Endothelial cell of umbilical vein (primary cell): ENCODE measurements at regions not wholly inside any gene's neighbourhood (a gene's known extent, or its start where the extent isn't known, plus 50 kb on each side); places are given as distances from the start of the nearest gene placed in this dataset.
A peak's percentile ranks its signal among the peaks of the same experiment; 100 is the strongest.

ENCODE experiments used
- BruUV-seq: library from RNA; stranded (reverse); fragments of 400-500 nt; replicated peaks from 2 replicates; lab custom pipeline; 2021; lab: Mats Ljungman, UMichigan
- CTCF ChIA-PET: fragments of 300-600, 350-600 bp; sonication (Branson Sonifier 250); formaldehyde crosslinking; loops from one replicate; lab custom pipeline; 2021; ENCODE audit warnings: antibody characterized with exemption, inconsistent platforms; lab: Charles Lee
- POLR2A ChIA-PET: fragments of 300-600, 350-600 bp; sonication (Branson Sonifier 250); formaldehyde crosslinking; loops from one replicate; lab custom pipeline; 2021; ENCODE audit warnings: antibody characterized with exemption, inconsistent platforms; lab: Charles Lee
- DNase-seq: peaks from one replicate; pipeline ENCODE4 v3.0.0-alpha.2; 2011; ENCODE audit warnings: low read depth, low spot score
- FAIRE-seq: peaks from 2 replicates; lab custom pipeline; 2011; peaks lifted over from hg19 to GRCh38; lab: Jason Lieb, UNC
- H2AFZ ChIP-seq: 2 replicates; pipeline ENCODE4 v1.6.0; 2012; ENCODE audit warnings: low read depth, low read length, control low read depth, inconsistent platforms
- H3K27ac ChIP-seq: 2 replicates; pipeline ENCODE4 v1.5.1; 2011; ENCODE audit warnings: low read depth, mild to moderate bottlenecking, control low read depth, low read length, moderate library complexity; ENCODE audit not compliant: insufficient read depth
- H3K27me3 ChIP-seq, 2 experiments: 2 replicates each; pipeline versions ENCODE4 v1.6.0 to v1.6.1; 2011; ENCODE audit warnings: low read length in 2 of 2, mixed read lengths in 1 of 2; ENCODE audit not compliant: control insufficient read depth in 2 of 2, insufficient read depth in 2 of 2
- H3K36me3 ChIP-seq, 2 experiments: 2 replicates in 1 of 2; 3 replicates in 1 of 2; pipeline ENCODE4 v1.5.1; 2011; ENCODE audit warnings: low read length in 2 of 2, mild to moderate bottlenecking in 1 of 2, moderate library complexity in 1 of 2; ENCODE audit not compliant: control insufficient read depth in 2 of 2, insufficient read depth in 2 of 2; ENCODE audit errors: extremely low read depth in 1 of 2
- H3K4me1 ChIP-seq: 3 replicates; pipeline ENCODE4 v1.5.1; 2011; ENCODE audit warnings: mild to moderate bottlenecking, low read length; ENCODE audit not compliant: control insufficient read depth, insufficient read depth; ENCODE audit errors: extremely low read depth
- H3K4me2 ChIP-seq: 2 replicates; pipeline ENCODE4 v1.6.1; 2011; ENCODE audit warnings: low read length, control low read depth, mixed read lengths; ENCODE audit not compliant: insufficient read depth
- H3K4me3 ChIP-seq, 3 experiments: fragments of 200-600 bp in 1 of 3; sonication (generic), shearing (Covaris generic) in 1 of 3; replicated peaks in 1 of 3; 2 replicates each; pipeline ENCODE4 v1.5.1; 2011 to 2016; ENCODE audit warnings: control low read depth in 3 of 3, low read length in 3 of 3, mild to moderate bottlenecking in 2 of 3, inconsistent platforms in 1 of 3, low read depth in 1 of 3, moderate library complexity in 1 of 3; ENCODE audit not compliant: insufficient read depth in 1 of 3
- H3K79me2 ChIP-seq: 2 replicates; pipeline ENCODE4 v1.6.0; 2012; ENCODE audit warnings: low read length, inconsistent platforms; ENCODE audit not compliant: control insufficient read depth, insufficient read depth
- H3K9ac ChIP-seq: replicated peaks from 2 replicates; pipeline ENCODE3; 2011; ENCODE audit warnings: low read length, control low read depth; ENCODE audit not compliant: insufficient read depth; ENCODE audit errors: extremely low read depth
- H3K9me1 ChIP-seq: replicated peaks from 3 replicates; pipeline ENCODE4 v1.6.0; 2011; ENCODE audit warnings: mild to moderate bottlenecking, low read length; ENCODE audit not compliant: control insufficient read depth, insufficient read depth; ENCODE audit errors: extremely low read depth
- H3K9me3 ChIP-seq: replicated peaks from 2 replicates; pipeline ENCODE4 v1.5.1; 2012; ENCODE audit warnings: low read length, inconsistent platforms; ENCODE audit not compliant: control insufficient read depth, insufficient read depth
- H4K20me1 ChIP-seq: replicated peaks from 2 replicates; pipeline ENCODE3; 2011; ENCODE audit warnings: mild to moderate bottlenecking, low read length; ENCODE audit not compliant: control insufficient read depth, insufficient read depth; ENCODE audit errors: extremely low read depth
- CTCF ChIP-seq, 2 donors: IDR thresholded peaks; 1 replicate in 1 of 2; 2 replicates in 1 of 2; pipeline ENCODE4 v1.5.1; 2011; ENCODE audit warnings: low read length in 2 of 2, mild to moderate bottlenecking in 2 of 2, moderate library complexity in 2 of 2, control low read depth in 1 of 2, inconsistent platforms in 1 of 2, low read depth in 1 of 2; ENCODE audit not compliant: insufficient read depth in 1 of 2; ENCODE audit errors: extremely low read depth in 1 of 2
- EZH2 ChIP-seq: IDR thresholded peaks from 2 replicates; pipeline ENCODE4 v1.6.1; 2012; ENCODE audit warnings: borderline replicate concordance, low read depth, mild to moderate bottlenecking, moderate library complexity, low read length, inconsistent platforms; ENCODE audit not compliant: severe bottlenecking
- FOS ChIP-seq: IDR thresholded peaks from 2 replicates; pipeline ENCODE4 v1.6.1; 2011; ENCODE audit warnings: mild to moderate bottlenecking, low read length, moderate library complexity, borderline replicate concordance; ENCODE audit not compliant: insufficient read depth
- GATA2 ChIP-seq: IDR thresholded peaks from 2 replicates; pipeline ENCODE4 v1.7.0; 2011; ENCODE audit warnings: low read depth, mild to moderate bottlenecking, moderate library complexity, mixed read lengths, low read length; ENCODE audit not compliant: insufficient read length, insufficient read depth
- JUN ChIP-seq: IDR thresholded peaks from 2 replicates; pipeline ENCODE4 v1.6.1; 2011; ENCODE audit warnings: borderline replicate concordance, low read depth; ENCODE audit not compliant: insufficient read length, insufficient read depth
- MYC ChIP-seq: IDR thresholded peaks from one replicate; pipeline ENCODE4 v1.6.1; 2011; ENCODE audit warnings: mild to moderate bottlenecking, low read depth, low read length
- POLR2A ChIP-seq: IDR thresholded peaks from 2 replicates; pipeline ENCODE4 v1.6.1; 2012; ENCODE audit warnings: low read depth, mild to moderate bottlenecking, control low read depth, low read length
- POLR2AphosphoS5 ChIP-seq: IDR thresholded peaks from 2 replicates; pipeline ENCODE4 v1.6.1; 2012; ENCODE audit warnings: low read depth, mild to moderate bottlenecking, control low read depth, low read length, moderate library complexity; ENCODE audit not compliant: insufficient read depth
- dilution Hi-C: fragments of 300-500 bp; cut with MboI; formaldehyde crosslinking; loops from one replicate; pipeline ENCODE4 v1.15.0; 2019; ENCODE audit warnings: low sequenced_read_pairs; ENCODE audit not compliant: extremely low pct_ligation_motif_present
- intact Hi-C: fragments of 100-400 bp; cut with micrococcal nuclease; formaldehyde crosslinking; loops from one replicate; pipeline ENCODE4 v1.10.0; 2022
- TF ChIP-seq, protein P1 (sequence below): IDR thresholded peaks from 2 replicates; pipeline ENCODE4 v1.6.1; 2011; ENCODE audit not compliant: insufficient read depth, insufficient read length

DNA sequence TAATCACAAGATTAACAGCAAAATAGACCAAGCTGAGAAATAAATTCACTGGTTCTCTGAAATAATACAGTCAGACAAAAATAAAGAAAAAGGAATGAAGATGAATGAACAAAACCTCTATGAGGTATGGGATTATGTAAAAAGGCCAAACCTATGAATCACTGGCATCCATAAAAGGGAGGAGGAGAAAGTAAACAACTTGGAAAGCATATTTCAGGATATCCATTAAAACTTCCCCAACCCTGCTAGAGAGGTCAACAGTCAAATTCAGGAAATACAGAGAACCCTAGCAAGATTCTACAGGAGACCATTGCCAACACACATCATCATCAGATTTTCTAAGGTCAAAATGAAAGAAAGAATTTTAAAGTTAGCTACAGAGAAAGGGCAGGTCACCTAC is 649.7 kb upstream of the CBLB start:
- H3K27ac ChIP-seq, result no peak overlapping the region
- H3K36me3 ChIP-seq, result no peaks in the 10 kb centered on the region
- TF ChIP-seq CTCF (IDR thresholded peaks at IDR 0.05; ENCODE audit: extremely low read depth in 1 of 2, insufficient read depth in 1 of 2, low read depth in 1 of 2, low read length in 2 of 2) (no peak), FOS (peak; percentile 50)
- ChIA-PET CTCF (interaction anchor here (0.8 to 1.3 kb wide), 3 partner anchors 9 to 680 kb away, joined by 3 to 4 read pairs (median 3); no protein-coding TSS in a partner anchor), POLR2A (no interaction called here)
- no TSS peak for BruUV-seq
- peak; percentile 52 for DNase-seq
- no peaks in the 10 kb centered on the region for H4K20me1 ChIP-seq
- H3K4me1 ChIP-seq, result no peaks in the 10 kb centered on the region
- H2AFZ ChIP-seq, result no peak overlapping the region
- FAIRE-seq, result no peak
- intact Hi-C loops, result no loop called here
- dilution Hi-C loops, result no loop called here
- H3K4me2 ChIP-seq, result no peak overlapping the region
- no peaks in the 10 kb centered on the region for H3K9me3 ChIP-seq
- no peak overlapping the region for H3K4me3 ChIP-seq
- H3K9ac ChIP-seq, result no peak overlapping the region
- H3K79me2 ChIP-seq, result no peaks in the 10 kb centered on the region
- no peaks in the 10 kb centered on the region for H3K27me3 ChIP-seq
- H3K9me1 ChIP-seq, result no peaks in the 10 kb centered on the region

- Histone ChIP-seq H3K27ac (no peak overlapping the region), H3K36me3 (no peaks in the 10 kb centered on the region), H4K20me1 (no peaks in the 10 kb centered on the region), H2AFZ (no peak overlapping the region), H3K4me3 (no peak overlapping the region), H3K9ac (no peak overlapping the region), H3K27me3 (no peaks in the 10 kb centered on the region), H3K79me2 (no peaks in the 10 kb centered on the region), H3K4me1 (no peaks in the 10 kb centered on the region), H3K4me2 (no peak overlapping the region), H3K9me1 (no peaks in the 10 kb centered on the region), H3K9me3 (no peaks in the 10 kb centered on the region)
- no peak for FAIRE-seq
- ChIA-PET CTCF (no interaction called here), POLR2A (no interaction called here)
- no TSS peak for BruUV-seq
- dilution Hi-C loops, result no loop called here
- DNase-seq, result no peak
- intact Hi-C loops, result no loop called here
- TF ChIP-seq EZH2 (no peak), MYC (no peak), JUN (no peak), POLR2AphosphoS5 (no peak), GATA2 (no peak), FOS (no peak), POLR2A (no peak), CTCF (IDR thresholded peaks at IDR 0.05; ENCODE audit: extremely low read depth in 1 of 2, insufficient read depth in 1 of 2, low read depth in 1 of 2, low read length in 2 of 2) (no peak)
- TF ChIP-seq, protein P1, sequence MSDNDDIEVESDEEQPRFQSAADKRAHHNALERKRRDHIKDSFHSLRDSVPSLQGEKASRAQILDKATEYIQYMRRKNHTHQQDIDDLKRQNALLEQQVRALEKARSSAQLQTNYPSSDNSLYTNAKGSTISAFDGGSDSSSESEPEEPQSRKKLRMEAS, result no peak
Measured at GRCh38 chr3:106522397-106522796, 653.6 kb upstream of the CBLB start.
